ENCODE measurements at regions not wholly inside any gene's neighbourhood (a gene's known extent, or its start where the extent isn't known, plus 50 kb on each side); places are given as distances from the start of the nearest gene placed in this dataset.
"Not testable (repeated sequence)": the region's sequence is repeated elsewhere in the genome, so short reads cannot be mapped to it uniquely, and the experiment has no call there.

DNA sequence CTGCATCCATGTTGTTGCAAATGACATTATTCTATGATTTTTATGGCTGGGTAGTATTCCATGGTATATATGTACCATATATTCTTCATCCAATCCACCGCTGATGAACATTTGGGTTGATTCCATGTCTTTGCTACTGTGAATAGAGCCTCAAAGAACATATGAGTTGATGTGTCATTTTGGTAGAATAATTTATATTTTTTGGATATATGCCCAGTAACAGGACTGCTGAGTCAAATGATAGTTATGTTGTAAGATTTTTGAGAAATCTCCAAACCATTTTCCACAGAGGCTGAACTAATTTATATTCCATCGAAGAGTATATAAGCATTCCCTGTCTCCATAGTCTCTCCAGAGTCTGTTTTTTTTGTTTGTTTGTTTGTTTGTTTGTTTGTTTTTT is 1373.5 kb downstream of the GRIK2 start:
- DNase-seq (ENCODE audit: low read depth, low spot score) = no peak

DNA sequence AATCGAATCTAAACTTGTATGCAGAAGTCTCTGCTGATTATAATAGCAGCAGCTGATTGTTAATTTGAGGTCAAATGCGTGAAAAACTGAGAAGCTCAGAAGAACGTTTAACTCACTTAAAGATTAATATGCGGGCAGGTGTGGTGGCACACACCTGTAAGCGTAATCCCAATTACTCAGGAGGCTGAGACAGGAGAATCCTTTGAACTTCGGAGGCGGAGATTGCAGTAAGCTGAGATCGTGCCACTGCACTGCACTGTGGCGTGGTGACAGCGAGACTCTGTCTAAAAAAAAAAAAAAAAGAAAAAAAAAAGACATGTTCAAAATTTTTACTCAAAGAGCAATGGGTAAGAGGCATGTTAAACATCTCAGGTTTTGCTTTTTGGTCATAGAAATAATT is 1370.8 kb downstream of the GRIK2 start:
- no peak for DNase-seq (ENCODE audit: low read depth, low spot score)

DNA sequence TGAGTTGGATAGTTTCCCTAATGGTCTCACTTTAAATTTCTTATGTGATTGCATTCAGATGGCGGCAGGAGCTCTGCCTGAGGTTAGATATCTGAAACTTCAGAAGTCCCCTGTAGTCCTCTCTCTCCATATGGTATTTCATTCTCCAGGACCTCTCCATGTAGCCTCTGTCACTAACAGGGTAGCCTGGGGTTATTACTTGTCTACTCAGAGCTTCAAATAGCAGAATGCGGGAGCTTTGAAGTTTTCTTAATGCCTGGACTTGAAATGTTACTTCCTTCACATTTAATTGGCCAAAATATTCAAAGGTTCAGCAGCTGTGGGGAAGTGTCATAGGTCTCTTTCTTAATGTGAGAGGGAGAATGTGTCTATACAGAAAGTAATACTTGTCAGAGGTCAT is 1370.4 kb downstream of the GRIK2 start:
- DNase-seq (ENCODE audit: low read depth, low spot score) = no peak

DNA sequence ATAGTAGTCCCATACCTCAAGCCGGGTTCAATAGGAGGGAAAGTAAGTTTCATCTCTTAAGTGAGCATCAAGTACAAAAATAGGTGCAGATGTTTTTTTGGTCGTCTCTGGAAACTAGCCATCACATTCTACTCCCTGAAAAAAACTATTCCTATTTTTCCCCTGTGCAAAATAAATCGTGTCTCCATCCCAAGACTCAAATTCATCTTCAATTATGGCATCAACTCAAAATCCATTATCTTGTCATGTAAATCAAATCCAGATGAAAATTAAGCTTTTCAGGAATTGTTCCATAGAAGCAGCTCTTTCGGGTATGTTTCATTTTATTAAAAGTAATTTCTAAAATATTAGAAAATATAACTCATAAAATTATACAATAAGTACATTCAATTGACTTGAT is 1368.4 kb downstream of the GRIK2 start:
- no peak for DNase-seq (ENCODE audit: low read depth, low spot score)

DNA sequence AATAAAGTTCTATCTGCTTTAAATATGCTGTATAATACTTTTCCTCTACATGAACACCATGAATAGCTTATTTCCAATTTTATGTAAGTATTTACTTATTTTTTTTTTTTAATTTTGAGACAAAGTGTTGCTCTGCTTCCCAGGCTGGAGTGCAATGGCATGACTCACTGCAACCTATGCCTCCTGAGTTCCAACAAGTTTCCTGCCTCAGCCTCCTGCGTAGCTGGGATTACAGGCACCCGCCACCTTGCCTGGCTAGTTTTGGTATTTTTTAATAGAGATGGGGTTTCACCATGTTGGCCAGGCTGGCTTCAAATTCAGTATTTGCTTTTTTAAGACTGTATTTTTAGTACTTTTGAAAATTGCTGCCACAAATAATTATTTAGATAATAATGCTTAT is 1365.9 kb downstream of the GRIK2 start:
- no peak for DNase-seq (ENCODE audit: low read depth, low spot score)

DNA sequence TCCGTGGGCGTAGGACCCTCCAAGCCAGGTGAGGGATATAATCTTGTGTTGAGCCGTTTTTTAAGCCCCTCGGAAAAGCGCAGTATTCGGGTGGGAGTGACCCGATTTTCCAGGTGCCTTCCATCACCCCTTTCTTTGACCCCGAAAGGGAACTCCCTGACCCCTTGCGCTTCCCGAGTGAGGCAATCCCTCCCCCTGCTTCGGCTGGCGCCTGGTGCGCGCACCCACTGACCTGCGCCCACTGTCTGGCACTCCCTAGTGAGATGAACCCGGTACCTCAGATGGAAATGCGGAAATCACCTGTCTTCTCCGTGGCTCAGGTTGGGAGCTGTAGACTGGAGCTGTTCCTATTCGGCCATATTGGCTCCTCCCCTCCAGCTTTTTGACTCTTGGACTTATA is 1365.0 kb downstream of the GRIK2 start:
- DNase-seq (ENCODE audit: low read depth, low spot score) = not testable (repeated sequence)

- no peak for DNase-seq (ENCODE audit: low read depth, low spot score)
Observed at GRCh38 chr6:102749210-102749971, 1355.9 kb downstream of the GRIK2 start.

DNA sequence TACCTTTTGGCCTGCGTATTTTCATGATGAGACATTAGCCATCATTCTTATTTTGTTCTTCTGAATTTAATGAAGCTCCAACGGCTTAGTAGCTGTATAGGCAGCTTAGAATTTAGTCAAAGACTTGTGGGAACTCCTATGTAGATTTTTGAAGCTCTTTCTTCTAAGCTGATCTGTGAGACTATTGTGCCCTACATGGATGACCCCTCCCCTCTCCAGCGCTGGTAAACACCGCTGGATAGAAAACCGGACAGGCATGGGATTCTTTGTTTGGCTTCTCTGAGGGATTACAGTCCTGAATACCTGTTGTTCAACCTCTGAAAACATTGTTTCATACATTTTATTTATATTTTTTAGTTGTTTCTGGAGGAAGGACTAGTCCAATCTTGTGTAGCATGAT is 1353.4 kb downstream of the GRIK2 start:
- no peak for DNase-seq (ENCODE audit: low read depth, low spot score)

DNA sequence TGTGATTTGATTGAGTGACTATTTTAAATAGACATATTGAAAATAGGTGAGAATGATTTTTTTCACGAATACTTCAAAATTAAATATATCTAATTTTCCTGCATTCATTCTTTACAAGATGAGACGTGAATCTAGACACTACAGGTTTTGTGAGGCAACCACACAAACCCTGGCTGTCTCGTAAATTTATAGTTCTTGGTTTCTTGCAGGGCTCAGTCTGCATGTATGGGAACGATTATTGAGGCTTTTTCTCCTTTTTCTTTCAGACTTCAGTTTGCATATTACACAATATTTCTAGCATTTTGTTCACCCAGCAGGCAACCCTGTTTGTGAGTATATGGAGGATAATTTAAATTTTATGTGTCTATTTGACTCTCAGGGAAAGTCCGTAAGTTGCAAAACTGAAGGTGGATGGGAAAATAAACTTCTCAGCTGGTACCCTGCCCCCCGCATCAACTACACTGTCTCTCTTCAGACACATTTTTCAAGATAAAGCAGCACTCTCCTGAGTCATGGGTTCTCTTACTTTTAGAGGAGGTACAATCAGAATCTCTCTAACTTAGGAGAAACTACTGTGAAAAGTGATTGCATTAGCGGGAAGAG is 1349.3 kb downstream of the GRIK2 start:
- DNase-seq (ENCODE audit: low read depth, low spot score) = no peak

DNA sequence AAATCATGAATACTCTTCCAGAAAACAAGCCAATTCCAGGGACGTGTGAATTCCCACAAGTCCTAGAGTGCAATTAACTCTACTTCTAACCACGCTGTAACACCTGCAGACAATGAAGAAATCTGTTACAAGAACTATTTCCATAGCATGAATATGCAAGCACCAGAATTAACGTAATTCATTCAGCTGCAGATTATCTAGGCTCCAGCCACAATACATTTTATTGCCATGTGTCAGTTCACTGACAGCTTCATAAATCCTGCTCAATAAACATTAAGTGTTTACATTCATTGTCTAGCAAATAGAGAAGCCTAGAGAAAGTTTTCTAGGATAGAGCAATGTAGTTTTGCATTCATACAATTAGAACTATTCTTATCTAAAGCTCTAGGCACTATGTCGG is 1348.5 kb downstream of the GRIK2 start:
- DNase-seq (ENCODE audit: low read depth, low spot score) = no peak

- no peak for DNase-seq (ENCODE audit: low read depth, low spot score)
Observed at GRCh38 chr6:102736941-102737368, 1343.4 kb downstream of the GRIK2 start.

- no peak for DNase-seq (ENCODE audit: low read depth, low spot score)
Observed at GRCh38 chr6:102732898-102733297, 1339.4 kb downstream of the GRIK2 start.

DNA sequence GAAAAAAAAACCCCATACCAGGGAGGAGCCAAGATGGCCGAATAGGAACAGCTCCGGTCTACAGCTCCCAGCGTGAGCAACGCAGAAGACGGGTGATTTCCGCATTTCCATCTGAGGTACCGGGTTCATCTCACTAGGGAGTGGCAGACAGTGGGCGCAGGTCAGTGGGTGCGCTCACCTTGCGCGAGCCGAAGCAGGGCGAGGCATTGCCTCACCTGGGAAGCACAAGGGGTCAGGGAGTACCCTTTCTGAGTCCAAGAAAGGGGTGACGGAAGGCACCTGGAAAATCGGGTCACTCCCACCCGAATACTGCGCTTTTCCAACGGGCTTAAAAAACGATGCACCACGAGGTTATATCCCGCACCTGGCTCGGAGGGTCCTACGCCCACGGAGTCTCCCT is 1328.6 kb downstream of the GRIK2 start:
- not testable (repeated sequence) for DNase-seq (ENCODE audit: low read depth, low spot score)

DNA sequence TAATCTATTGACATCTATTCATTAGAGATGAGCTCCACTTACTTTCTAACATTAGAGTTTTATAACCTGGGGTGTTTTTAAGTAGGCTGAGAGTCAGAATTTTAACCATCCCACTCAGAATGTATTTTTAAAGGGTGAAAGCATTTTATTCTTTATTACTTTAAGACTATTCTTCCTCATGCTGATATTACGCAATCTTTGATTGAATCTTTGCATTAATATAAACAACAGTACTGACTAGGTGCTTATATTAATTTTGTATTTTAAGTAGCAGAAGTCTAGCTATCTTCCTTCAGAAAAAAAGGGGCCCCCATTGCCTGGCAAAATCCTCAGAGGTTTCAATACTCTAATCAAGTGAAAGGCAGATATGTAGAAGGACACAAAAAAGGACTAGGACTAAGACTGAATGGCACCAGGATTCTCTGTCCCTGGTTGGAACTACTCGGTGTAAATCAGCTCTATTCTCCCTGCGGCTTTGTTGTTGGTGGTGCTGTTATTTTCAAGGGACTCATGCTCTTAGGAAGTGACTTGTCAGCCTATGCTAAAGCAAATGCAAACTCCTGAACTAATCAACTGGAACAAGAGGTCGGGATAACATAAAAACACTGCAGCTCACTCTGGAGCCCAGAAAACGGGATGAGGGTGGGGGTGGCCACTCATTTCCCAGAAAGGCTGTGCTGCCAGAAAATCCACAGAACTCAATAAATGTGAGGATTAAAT is 1324.4 kb downstream of the GRIK2 start:
- no peak for DNase-seq (ENCODE audit: low read depth, low spot score)

DNA sequence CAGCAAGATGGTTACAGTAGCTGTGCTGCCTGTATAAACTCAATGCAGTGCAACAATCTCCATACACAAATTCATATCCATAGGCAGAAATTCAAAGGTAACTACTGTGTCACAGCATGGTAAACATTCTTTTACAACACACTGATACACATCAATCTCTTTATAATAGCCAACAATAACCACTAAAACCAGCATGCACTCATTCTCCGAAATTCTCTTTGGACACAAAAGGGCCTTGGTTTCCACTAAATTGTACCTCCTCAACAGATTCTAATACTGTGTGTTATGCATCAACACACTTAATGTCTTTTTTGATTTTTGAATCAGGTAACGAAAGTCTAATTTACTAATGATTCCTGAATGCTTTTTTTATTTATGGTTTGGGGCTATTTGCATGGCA is 1323.7 kb downstream of the GRIK2 start:
- no peak for DNase-seq (ENCODE audit: low read depth, low spot score)

DNA sequence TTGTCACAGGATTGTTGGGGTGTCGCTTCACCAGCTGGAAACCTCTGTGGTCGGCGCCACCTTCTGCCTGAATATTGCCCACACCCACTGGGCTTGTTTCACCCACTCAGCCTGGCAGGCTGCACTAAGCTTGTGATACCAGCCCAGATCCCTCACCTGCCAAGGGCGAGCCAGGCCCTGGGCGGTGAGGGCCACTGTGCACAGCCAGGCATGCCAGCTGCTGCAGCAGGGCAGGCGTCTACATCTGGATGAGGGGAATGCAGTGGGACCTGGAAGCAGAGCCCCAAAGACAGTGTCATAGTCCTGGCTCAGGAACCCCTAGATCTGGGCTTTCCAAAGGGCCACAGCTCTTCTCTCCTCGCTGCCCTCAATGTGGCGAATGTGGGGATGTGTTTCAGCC is 1307.5 kb downstream of the GRIK2 start:
- no peak for DNase-seq (ENCODE audit: low read depth, low spot score)

DNA sequence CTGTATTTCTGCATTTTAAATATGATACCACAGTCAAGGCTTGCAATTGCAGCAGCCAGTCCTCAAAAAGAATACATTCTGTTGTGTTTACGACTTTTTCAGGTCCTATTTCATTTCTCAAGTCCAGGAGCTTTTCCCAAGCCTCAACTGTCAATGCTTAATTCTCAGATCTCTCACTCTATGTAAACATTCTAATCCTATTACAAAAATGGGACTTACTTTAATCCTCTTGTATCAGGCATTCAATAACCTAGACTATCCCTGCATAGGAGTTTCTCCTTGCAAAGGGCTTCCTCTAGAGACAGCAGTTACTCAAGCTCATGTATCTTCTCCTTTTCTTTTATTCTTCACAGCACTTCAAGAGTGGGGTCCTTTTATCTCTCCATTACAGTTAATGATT is 1293.0 kb downstream of the GRIK2 start:
- no peak for DNase-seq (ENCODE audit: low read depth, low spot score)

DNA sequence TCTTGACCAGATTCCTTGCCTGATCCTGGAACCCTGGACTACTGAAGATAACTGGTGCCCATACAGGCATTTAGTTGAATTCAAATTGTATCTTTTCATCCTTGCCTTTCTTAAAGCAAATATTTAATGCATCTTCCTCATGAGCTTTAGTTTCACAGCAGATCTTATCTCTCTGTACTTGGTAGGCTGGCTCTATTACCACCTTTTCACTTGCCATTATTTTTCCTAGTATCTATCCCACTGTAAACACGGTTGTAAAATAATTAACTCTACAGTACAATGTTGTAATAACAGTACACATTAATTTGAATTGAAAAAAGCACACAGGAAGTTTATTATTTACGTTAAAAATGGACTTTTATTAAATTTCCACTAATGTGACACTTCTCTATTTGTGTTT is 1286.9 kb downstream of the GRIK2 start:
- DNase-seq (ENCODE audit: low read depth, low spot score) = no peak

DNA sequence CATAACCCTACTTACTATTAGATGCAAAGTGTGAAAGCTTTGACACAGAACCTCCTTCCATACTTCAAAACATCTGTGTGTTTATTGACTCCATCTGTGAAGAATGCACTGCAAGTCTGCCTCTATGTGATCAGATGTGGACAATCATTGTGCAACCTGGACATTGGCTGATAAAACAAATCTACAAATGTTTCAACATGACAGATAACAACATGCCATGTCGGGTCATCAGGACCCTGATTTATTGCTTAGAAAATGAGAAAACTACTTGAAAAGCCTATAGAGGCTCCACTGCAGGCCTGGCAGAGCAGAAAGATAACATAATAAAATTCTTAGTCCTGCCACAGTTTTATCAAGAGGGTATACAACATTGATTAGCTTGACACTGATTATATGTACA is 1286.4 kb downstream of the GRIK2 start:
- DNase-seq (ENCODE audit: low read depth, low spot score) = no peak

- DNase-seq (ENCODE audit: low read depth, low spot score) = no peak
Observed at GRCh38 chr6:102677225-102677624, 1283.7 kb downstream of the GRIK2 start.

DNA sequence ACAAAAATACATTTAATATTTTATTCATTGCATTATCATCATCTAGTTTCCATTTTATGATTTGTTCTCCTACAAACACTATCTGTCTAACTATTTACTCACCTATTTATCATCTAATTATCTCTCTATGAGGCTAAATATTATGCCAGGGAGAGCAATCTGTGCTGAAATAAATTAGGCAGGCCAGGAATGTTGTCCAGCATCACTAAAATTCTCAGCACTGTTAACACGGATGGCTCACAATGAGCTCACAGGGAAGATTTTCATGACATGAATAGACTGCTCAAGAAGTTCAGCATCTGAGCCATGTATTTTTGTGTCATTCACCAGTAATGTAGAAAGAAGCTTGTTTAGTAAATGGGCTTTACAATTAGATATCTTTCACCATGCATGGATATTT is 1277.2 kb downstream of the GRIK2 start:
- no peak for DNase-seq (ENCODE audit: low read depth, low spot score)

GRCh38 chr6:102662851-102663250 is 1269.3 kb downstream of the GRIK2 start:
- DNase-seq (ENCODE audit: low read depth, low spot score) = no peak

GRCh38 chr6:102660303-102660702 is 1266.8 kb downstream of the GRIK2 start:
- DNase-seq (ENCODE audit: low read depth, low spot score) = no peak
